Activated CD8-positive, alpha-beta T cell treated with anti-CD3 and anti-CD28 coated beads for 36 hours (primary cell): ENCODE measurements at regions not wholly inside any gene's neighbourhood (a gene's known extent, or its start where the extent isn't known, plus 50 kb on each side); places are given as distances from the start of the nearest gene placed in this dataset.

Experiments
- ATAC-seq: fragments of 200-7000 bp; cut with Tn5 transposase; one replicate; pipeline ENCODE4 v1.10.0; 2021; ENCODE audit warnings: mild to moderate bottlenecking, moderate library complexity
- CTCF ChIA-PET: fragments of 350-600 bp; sonication (Branson Sonifier 250); formaldehyde crosslinking; loops from one replicate; lab custom pipeline; 2021; ENCODE audit warnings: antibody characterized with exemption; lab: Charles Lee
- POLR2A ChIA-PET: fragments of 350-600 bp; sonication (Branson Sonifier 250); formaldehyde crosslinking; loops from one replicate; lab custom pipeline; 2021; ENCODE audit warnings: antibody characterized with exemption; lab: Charles Lee
- DNase-seq: peaks from one replicate; pipeline ENCODE4 v3.0.0-alpha.2; 2020
- H3K27ac Mint-ChIP-seq: one replicate; pipeline ENCODE4 v1.8.0; 2021; ENCODE audit warnings: mild to moderate bottlenecking, mixed read lengths
- H3K27me3 Mint-ChIP-seq: one replicate; pipeline ENCODE4 v1.8.0; 2021; ENCODE audit warnings: mixed read lengths
- H3K36me3 Mint-ChIP-seq: one replicate; pipeline ENCODE4 v1.8.0; 2021; ENCODE audit warnings: low read depth, mixed read lengths
- H3K4me1 Mint-ChIP-seq: one replicate; pipeline ENCODE4 v1.8.0; 2021; ENCODE audit warnings: low read depth, mixed read lengths
- H3K4me3 Mint-ChIP-seq: one replicate; pipeline ENCODE4 v1.8.0; 2021; ENCODE audit warnings: mild to moderate bottlenecking, moderate library complexity, mixed read lengths
- H3K9me3 Mint-ChIP-seq: one replicate; pipeline ENCODE4 v1.8.0; 2021; ENCODE audit warnings: mixed read lengths
- CTCF ChIP-seq: fragments of 200-600 bp; IDR thresholded peaks from one replicate; pipeline ENCODE4 v1.8.0; 2022; ENCODE audit warnings: antibody characterized with exemption, mild to moderate bottlenecking
- intact Hi-C: fragments of 100-400 bp; cut with micrococcal nuclease; formaldehyde crosslinking; loops from one replicate; pipeline ENCODE4 v1.10.0; 2022

- ATAC-seq (no peak), DNase-seq (no peak)
- Mint-ChIP-seq H3K27ac (no peak overlapping the region), H3K27me3 (no peaks in the 10 kb centered on the region), H3K4me1 (peaks cover 2% of the 10 kb centered on the region), H3K9me3 (no peaks in the 10 kb centered on the region), H3K4me3 (no peak overlapping the region), H3K36me3 (no peaks in the 10 kb centered on the region)
- intact Hi-C loops: no loop called here
- ChIA-PET CTCF (no interaction called here), POLR2A (no interaction called here)
- no peak for TF ChIP-seq CTCF
These were observed 146.3 kb upstream of the ATP6AP2 start for GRCh38 chrX:40434443-40434842.

DNA sequence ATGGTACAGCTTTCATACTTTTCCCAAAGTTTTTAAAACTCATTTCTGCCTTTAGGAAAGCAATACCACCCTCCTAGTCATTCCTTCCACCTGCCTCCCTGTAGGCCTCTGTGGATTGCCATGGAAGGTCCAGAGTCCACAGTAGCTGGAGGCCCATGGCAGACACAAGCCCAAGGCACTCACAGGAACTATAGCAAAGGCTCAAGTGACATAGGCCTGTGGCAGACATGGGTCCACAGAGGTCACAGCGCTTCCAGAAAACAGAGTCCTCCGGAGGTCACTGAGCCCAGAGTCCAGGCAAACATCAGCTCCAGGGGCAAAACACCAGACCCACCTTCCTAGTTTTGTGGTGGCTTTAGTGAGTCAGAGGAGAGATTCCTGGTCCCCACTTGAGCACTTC is 147.6 kb upstream of the ATP6AP2 start:
- no peaks in the 10 kb centered on the region for H3K36me3 Mint-ChIP-seq
- H3K4me1 Mint-ChIP-seq: no peaks in the 10 kb centered on the region
- no peaks in the 10 kb centered on the region for H3K27me3 Mint-ChIP-seq
- DNase-seq (no peak), ATAC-seq (no peak)
- no peak overlapping the region for H3K27ac Mint-ChIP-seq
- intact Hi-C loops: no loop called here
- H3K9me3 Mint-ChIP-seq: no peaks in the 10 kb centered on the region
- no peak overlapping the region for H3K4me3 Mint-ChIP-seq
- no peak for TF ChIP-seq CTCF
- ChIA-PET POLR2A (interaction anchor here (0.7 kb wide), 1 partner anchor 16 kb away, joined by 3 read pairs; no protein-coding TSS in a partner anchor), CTCF (no interaction called here)

- no peak overlapping the region for H3K27ac Mint-ChIP-seq
- no peaks in the 10 kb centered on the region for H3K27me3 Mint-ChIP-seq
- POLR2A ChIA-PET: no interaction called here
- CTCF ChIA-PET: no interaction called here
- no peak overlapping the region for H3K4me3 Mint-ChIP-seq
- no peaks in the 10 kb centered on the region for H3K36me3 Mint-ChIP-seq
- intact Hi-C loops: no loop called here
- H3K9me3 Mint-ChIP-seq: peaks cover 1% of the 10 kb centered on the region
- no peak for DNase-seq
- TF ChIP-seq CTCF: no peak
- no peaks in the 10 kb centered on the region for H3K4me1 Mint-ChIP-seq
- ATAC-seq: no peak
These were observed 156.5 kb upstream of the ATP6AP2 start for GRCh38 chrX:40424259-40424658.

DNA sequence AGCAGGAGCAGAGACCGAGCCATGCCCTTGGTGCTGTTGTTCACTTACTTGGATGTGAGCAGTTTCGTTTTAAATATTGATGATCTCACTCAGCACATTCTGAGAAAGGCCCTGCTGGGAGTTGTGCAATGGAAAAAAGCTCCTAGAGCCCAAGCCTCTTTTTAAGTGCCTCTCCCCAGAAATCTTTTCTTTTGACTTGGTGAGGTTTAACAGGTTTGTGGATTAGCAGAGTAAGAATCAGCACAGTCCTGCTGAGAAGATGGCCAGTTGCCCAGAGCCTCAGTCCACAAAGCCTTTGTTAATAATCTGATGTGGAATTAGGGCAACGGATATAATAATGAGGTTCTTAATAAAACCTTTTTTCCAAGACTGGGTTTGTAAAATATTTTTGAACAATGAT is 157.5 kb upstream of the ATP6AP2 start:
- no peaks in the 10 kb centered on the region for H3K36me3 Mint-ChIP-seq
- no peak for DNase-seq
- H3K4me1 Mint-ChIP-seq: peaks cover 3% of the 10 kb centered on the region
- H3K27me3 Mint-ChIP-seq: no peaks in the 10 kb centered on the region
- intact Hi-C loops: no loop called here
- H3K27ac Mint-ChIP-seq: no peak overlapping the region
- CTCF ChIA-PET: no interaction called here
- H3K9me3 Mint-ChIP-seq: peaks cover 1% of the 10 kb centered on the region
- H3K4me3 Mint-ChIP-seq: no peak overlapping the region
- TF ChIP-seq CTCF: no peak
- POLR2A ChIA-PET: no interaction called here
- no peak for ATAC-seq

GRCh38 chrX:40422021-40422420 is 158.7 kb upstream of the ATP6AP2 start:
- POLR2A ChIA-PET: no interaction called here
- H3K27ac Mint-ChIP-seq: no peak overlapping the region
- no peak for DNase-seq
- H3K4me3 Mint-ChIP-seq: no peak overlapping the region
- H3K9me3 Mint-ChIP-seq: peaks cover 1% of the 10 kb centered on the region
- no peaks in the 10 kb centered on the region for H3K36me3 Mint-ChIP-seq
- no peak for TF ChIP-seq CTCF
- H3K4me1 Mint-ChIP-seq: peaks cover 3% of the 10 kb centered on the region
- ATAC-seq: no peak
- intact Hi-C loops: no loop called here
- CTCF ChIA-PET: no interaction called here
- H3K27me3 Mint-ChIP-seq: no peaks in the 10 kb centered on the region
